Fibroblast of lung (primary cell): ENCODE measurements at regions not wholly inside any gene's neighbourhood (a gene's known extent, or its start where the extent isn't known, plus 50 kb on each side); places are given as distances from the start of the nearest gene placed in this dataset.

ENCODE experiments used
- CTCF ChIP-seq, 2 donors: IDR thresholded peaks in 1 of 2; conservative IDR thresholded peaks in 1 of 2; 1 replicate in 1 of 2; 2 replicates in 1 of 2; pipeline ENCODE4 v1.5.1; 2011 to 2012; ENCODE audit warnings: low read length in 2 of 2, control low read depth in 1 of 2, inconsistent platforms in 1 of 2, low read depth in 1 of 2, mild to moderate bottlenecking in 1 of 2
- EZH2 ChIP-seq: IDR thresholded peaks from 2 replicates; pipeline ENCODE4 v1.5.1; 2012; ENCODE audit warnings: low read length, control low read depth, mild to moderate bottlenecking; ENCODE audit errors: missing control alignments

GRCh38 chr17:62876673-62877405, 68.7 kb upstream of the MARCHF10 start:
- no peak for TF ChIP-seq CTCF (conservative IDR thresholded peaks at IDR 0.05 in 1 of 2, IDR thresholded peaks at IDR 0.05 in 1 of 2; ENCODE audit: low read depth in 1 of 2, low read length in 2 of 2)
- TF ChIP-seq EZH2, result no peak
